ENCODE measurements at regions not wholly inside any gene's neighbourhood (a gene's known extent, or its start where the extent isn't known, plus 50 kb on each side); places are given as distances from the start of the nearest gene placed in this dataset.

- TF ChIP-seq POLR2AphosphoS5 (IDR thresholded peaks at IDR 0.05; ENCODE audit: borderline replicate concordance, low read depth, low read length) (no peak), EZH2 (IDR thresholded peaks at IDR 0.05) (no peak)
Observed at GRCh38 chr2:22483036-22483435, 901.9 kb upstream of the KLHL29 start.

Data from SK-N-MC (cell line).